H9 (cell line): ENCODE measurements at regions not wholly inside any gene's neighbourhood (a gene's known extent, or its start where the extent isn't known, plus 50 kb on each side); places are given as distances from the start of the nearest gene placed in this dataset.

ENCODE experiments used
- DNase-seq: peaks from one replicate; pipeline ENCODE4 v3.0.0-alpha.2; 2017
- H2AFZ ChIP-seq: one replicate; pipeline ENCODE4 v1.6.1; 2013; ENCODE audit warnings: mild to moderate bottlenecking, low read length, control low read depth, moderate library complexity
- H2AK5ac ChIP-seq: 2 replicates; pipeline ENCODE4 v1.6.1; 2013; ENCODE audit warnings: low read length, control low read depth, mixed read lengths; ENCODE audit not compliant: insufficient read length
- H2BK120ac ChIP-seq: one replicate; pipeline ENCODE4 v1.6.1; 2013; ENCODE audit warnings: low read depth, mild to moderate bottlenecking, low read length, control low read depth, inconsistent platforms; ENCODE audit not compliant: poor library complexity, severe bottlenecking
- H2BK12ac ChIP-seq: 2 replicates; pipeline ENCODE4 v1.6.1; 2013; ENCODE audit warnings: low read length, control low read depth, mixed read lengths, low read depth; ENCODE audit not compliant: insufficient read length
- H2BK15ac ChIP-seq: 2 replicates; pipeline ENCODE4 v1.6.1; 2013; ENCODE audit warnings: low read depth, low read length, control low read depth
- H2BK20ac ChIP-seq: one replicate; pipeline ENCODE4 v1.6.1; 2013; ENCODE audit warnings: low read depth, mild to moderate bottlenecking, low read length, control low read depth, inconsistent platforms; ENCODE audit not compliant: poor library complexity, severe bottlenecking
- H2BK5ac ChIP-seq: 2 replicates; pipeline ENCODE4 v1.6.1; 2013; ENCODE audit warnings: low read length, control low read depth, mixed read lengths; ENCODE audit not compliant: insufficient read length
- H3K14ac ChIP-seq: 2 replicates; pipeline ENCODE4 v1.6.1; 2013; ENCODE audit warnings: low read length, control low read depth; ENCODE audit not compliant: insufficient read depth
- H3K18ac ChIP-seq: 2 replicates; pipeline ENCODE4 v1.6.1; 2013; ENCODE audit warnings: low read depth, mild to moderate bottlenecking, mixed read lengths, low read length, control low read depth; ENCODE audit not compliant: insufficient read length
- H3K23ac ChIP-seq: 2 replicates; pipeline ENCODE4 v1.6.1; 2013; ENCODE audit warnings: low read length, control low read depth, mixed read lengths, low read depth; ENCODE audit not compliant: insufficient read length
- H3K23me2 ChIP-seq: 2 replicates; pipeline ENCODE4 v1.6.1; 2013; ENCODE audit warnings: low read depth, mild to moderate bottlenecking, mixed read lengths, low read length, control low read depth; ENCODE audit not compliant: insufficient read length, poor library complexity, severe bottlenecking
- H3K27ac ChIP-seq: 2 replicates; pipeline ENCODE4 v1.5.1; 2013; ENCODE audit warnings: low read length, control low read depth, mixed read lengths, low read depth; ENCODE audit not compliant: insufficient read length
- H3K27me3 ChIP-seq: 2 replicates; pipeline ENCODE4 v1.6.1; 2013; ENCODE audit warnings: low read length, control low read depth, inconsistent platforms; ENCODE audit not compliant: insufficient read depth
- H3K4ac ChIP-seq: 2 replicates; pipeline ENCODE4 v1.6.1; 2013; ENCODE audit warnings: low read depth, mild to moderate bottlenecking, control low read depth, inconsistent platforms, low read length, moderate library complexity
- H3K4me1 ChIP-seq: 2 replicates; pipeline ENCODE4 v1.6.1; 2013; ENCODE audit warnings: low read length, control low read depth, inconsistent platforms; ENCODE audit not compliant: insufficient read depth
- H3K4me2 ChIP-seq: 2 replicates; pipeline ENCODE4 v1.6.1; 2013; ENCODE audit warnings: low read length, control low read depth, mixed read lengths; ENCODE audit not compliant: insufficient read length, insufficient read depth
- H3K56ac ChIP-seq: 2 replicates; pipeline ENCODE4 v1.6.1; 2013; ENCODE audit warnings: low read depth, mild to moderate bottlenecking, mixed read lengths, low read length, control low read depth; ENCODE audit not compliant: insufficient read length
- H3K79me1 ChIP-seq: 2 replicates; pipeline ENCODE4 v1.6.1; 2013; ENCODE audit warnings: low read depth, mild to moderate bottlenecking, moderate library complexity, low read length, control low read depth, inconsistent platforms; ENCODE audit not compliant: insufficient read depth, poor library complexity, severe bottlenecking
- H3K79me2 ChIP-seq: 2 replicates; pipeline ENCODE4 v1.6.1; 2013; ENCODE audit warnings: low read length, control low read depth, inconsistent platforms; ENCODE audit not compliant: insufficient read depth
- H3K9ac ChIP-seq: 2 replicates; pipeline ENCODE4 v1.6.1; 2013; ENCODE audit warnings: low read length, control low read depth, mixed read lengths; ENCODE audit not compliant: insufficient read length; ENCODE audit errors: extremely low read depth
- H3K9me3 ChIP-seq: one replicate; pipeline ENCODE4 v1.6.1; 2013; ENCODE audit warnings: low read depth, low read length, inconsistent platforms; ENCODE audit not compliant: control insufficient read depth
- H3T11ph ChIP-seq: one replicate; pipeline ENCODE4 v1.6.1; 2013; ENCODE audit warnings: mild to moderate bottlenecking, low read length, control low read depth, inconsistent platforms
- H4K20me1 ChIP-seq: one replicate; pipeline ENCODE4 v1.6.1; 2013; ENCODE audit not compliant: control insufficient read depth, insufficient read length, insufficient read depth
- H4K5ac ChIP-seq: 2 replicates; pipeline ENCODE4 v1.6.1; 2013; ENCODE audit warnings: low read depth, mild to moderate bottlenecking, mixed read lengths, low read length, control low read depth; ENCODE audit not compliant: insufficient read length
- H4K8ac ChIP-seq: replicated peaks from 2 replicates; pipeline ENCODE4 v1.6.1; 2013; ENCODE audit warnings: low read length, control low read depth, mixed read lengths, low read depth; ENCODE audit not compliant: insufficient read length
- H4K91ac ChIP-seq: 2 replicates; pipeline ENCODE4 v1.6.1; 2013; ENCODE audit warnings: low read depth, mild to moderate bottlenecking, moderate library complexity, mixed read lengths, low read length, control low read depth; ENCODE audit not compliant: insufficient read length
- H3K27ac Mint-ChIP-seq, 3 experiments: 2 replicates in 2 of 3; 3 replicates in 1 of 3; pipeline ENCODE4 v1.8.0; 2020 to 2021; ENCODE audit warnings: mixed read lengths in 3 of 3, mild to moderate bottlenecking in 1 of 3, moderate library complexity in 1 of 3
- H3K27me3 Mint-ChIP-seq: 2 replicates; pipeline ENCODE4 v1.8.0; 2021; ENCODE audit warnings: low read depth, mild to moderate bottlenecking, moderate library complexity, mixed read lengths
- H3K36me3 Mint-ChIP-seq, 3 experiments: 2 replicates in 2 of 3; 3 replicates in 1 of 3; pipeline ENCODE4 v1.8.0; 2020 to 2021; ENCODE audit warnings: low read depth in 3 of 3, mixed read lengths in 3 of 3; ENCODE audit not compliant: insufficient read depth in 1 of 3
- H3K4me1 Mint-ChIP-seq, 2 experiments: 2 replicates each; pipeline ENCODE4 v1.8.0; 2020; ENCODE audit warnings: mixed read lengths in 2 of 2
- H3K4me3 Mint-ChIP-seq, 2 experiments: 2 replicates in 1 of 2; 3 replicates in 1 of 2; pipeline ENCODE4 v1.8.0; 2020 to 2021; ENCODE audit warnings: mild to moderate bottlenecking in 2 of 2, mixed read lengths in 2 of 2, moderate library complexity in 1 of 2
- H3K9me3 Mint-ChIP-seq, 2 experiments: 2 replicates in 1 of 2; 3 replicates in 1 of 2; pipeline ENCODE4 v1.8.0; 2020; ENCODE audit warnings: mild to moderate bottlenecking in 2 of 2, mixed read lengths in 2 of 2, moderate library complexity in 1 of 2
- CTCF ChIP-seq: fragments of 200-600 bp; sonication (generic); conservative IDR thresholded peaks from 3 replicates; pipeline ENCODE4 v1.8.0; 2021; ENCODE audit warnings: antibody characterized with exemption, mild to moderate bottlenecking
- WGBS: extraction: QIAGEN DNeasy Blood & Tissue Kit; methylation state at CpG from one replicate; pipeline ENCODE4 v1.1.7; 2013; ENCODE audit warnings: missing lambda C conversion rate, low lambda C conversion rate, mixed read lengths; ENCODE audit not compliant: insufficient read length; ENCODE audit errors: extremely low coverage; 5-methylcytosine and 5-hydroxymethylcytosine counted together

DNA sequence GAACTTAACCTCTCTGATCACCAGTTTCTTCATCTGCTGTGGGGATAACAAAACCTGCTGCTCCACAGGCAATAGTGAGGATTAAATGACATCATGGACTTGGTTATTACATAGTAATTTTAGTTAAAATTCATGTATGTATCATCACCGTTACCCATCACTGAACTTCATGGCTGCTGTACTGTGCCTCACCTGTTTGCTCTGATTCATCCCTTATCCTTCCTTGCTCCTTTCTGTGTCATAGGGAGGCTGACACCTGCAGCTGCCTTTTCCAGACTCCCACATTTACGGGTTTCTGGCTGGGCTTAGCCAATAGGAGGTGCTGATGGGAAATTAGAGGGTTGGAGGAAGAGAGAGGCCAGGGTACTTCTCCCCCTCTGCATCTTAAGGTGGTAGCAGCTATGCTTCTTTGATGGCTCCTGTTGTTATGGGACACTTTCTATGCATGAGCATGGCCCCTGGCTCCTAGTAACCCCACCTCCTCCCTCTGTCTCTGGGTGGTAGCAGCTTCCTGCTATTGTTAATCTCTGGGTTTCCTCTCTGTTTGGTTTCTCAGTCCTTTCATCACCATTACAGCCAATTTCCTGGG, 332.1 kb downstream of the DHX35 start:
- peaks cover 9% of the 10 kb centered on the region for H3K4me1 ChIP-seq
- no peak overlapping the region for H4K8ac ChIP-seq
- H3K79me1 ChIP-seq: no peaks in the 10 kb centered on the region
- H2BK20ac ChIP-seq: no peak overlapping the region
- H3K79me2 ChIP-seq: no peaks in the 10 kb centered on the region
- no peak overlapping the region for H3K4ac ChIP-seq
- H3K4me2 ChIP-seq: no peak overlapping the region
- no peak overlapping the region for H2BK5ac ChIP-seq
- Mint-ChIP-seq H3K27ac (peak overlapping the region in 1 of 3 experiments; percentile 0; a peak in 1 of 7 replicates), H3K36me3 (peaks cover 0 to 10% (median 1%) of the 10 kb centered on the region in 3 experiments; a peak in 5 of 7 replicates), H3K9me3 (peaks cover 2 to 3% of the 10 kb centered on the region in 2 experiments; a peak in 3 of 5 replicates), H3K4me1 (peaks cover 50 to 63% of the 10 kb centered on the region in 2 experiments), H3K27me3 (no peaks in the 10 kb centered on the region), H3K4me3 (no peak overlapping the region)
- no peak overlapping the region for H3K18ac ChIP-seq
- no peak overlapping the region for H2AK5ac ChIP-seq
- no peak overlapping the region for H4K5ac ChIP-seq
- no peaks in the 10 kb centered on the region for H3K27me3 ChIP-seq
- no peaks in the 10 kb centered on the region for H4K20me1 ChIP-seq
- H3K14ac ChIP-seq: no peak overlapping the region
- no peak overlapping the region for H3K56ac ChIP-seq
- no peak overlapping the region for H2BK120ac ChIP-seq
- H3K9me3 ChIP-seq: no peaks in the 10 kb centered on the region
- no peak overlapping the region for H3T11ph ChIP-seq
- H4K91ac ChIP-seq: no peak overlapping the region
- no CpG with 5 or more reads among the region's 2 CpGs for WGBS
- no peak overlapping the region for H3K23ac ChIP-seq
- no peak overlapping the region for H2AFZ ChIP-seq
- peak; percentile 80 for DNase-seq
- H2BK12ac ChIP-seq: no peak overlapping the region
- H2BK15ac ChIP-seq: no peak overlapping the region
- H3K27ac ChIP-seq: no peak overlapping the region
- TF ChIP-seq CTCF: 0 out of 3 replicates have a peak, but pooled peaks have one; percentile 22
- H3K23me2 ChIP-seq: no peaks in the 10 kb centered on the region
- H3K9ac ChIP-seq: no peak overlapping the region
